Natural killer cell (primary cell): ENCODE measurements at regions not wholly inside any gene's neighbourhood (a gene's known extent, or its start where the extent isn't known, plus 50 kb on each side); places are given as distances from the start of the nearest gene placed in this dataset.

Source experiments
- ATAC-seq, 3 donors: fragments of 150-1000 bp in 2 of 3; fragments of 200-7000 bp in 1 of 3; cut with Tn5 transposase; 1 replicate in 1 of 3; 2 replicates in 2 of 3; pipeline ENCODE4 v1.10.0; 2021; ENCODE audit warnings: mild to moderate bottlenecking in 2 of 3, moderate library complexity in 2 of 3
- DNase-seq, 2 donors: peaks; one replicate each; pipeline versions ENCODE4 v3.0.0 to v3.0.0-alpha.2; 2013 to 2021; ENCODE audit warnings: mixed read lengths in 1 of 2
- H3K27ac ChIP-seq: one replicate; pipeline ENCODE4 v1.5.1; 2013; ENCODE audit warnings: mild to moderate bottlenecking, low read length
- H3K27me3 ChIP-seq: one replicate; pipeline ENCODE4 v1.6.1; 2013; ENCODE audit warnings: low read length; ENCODE audit not compliant: control insufficient read depth, insufficient read depth
- H3K36me3 ChIP-seq: one replicate; pipeline ENCODE4 v1.6.1; 2013; ENCODE audit warnings: low read length; ENCODE audit not compliant: control insufficient read depth, insufficient read depth
- H3K4me1 ChIP-seq: one replicate; pipeline ENCODE4 v1.6.1; 2013; ENCODE audit warnings: low read length; ENCODE audit not compliant: control insufficient read depth, insufficient read depth
- H3K4me3 ChIP-seq: one replicate; pipeline ENCODE4 v1.5.1; 2013; ENCODE audit warnings: low read length
- H3K9me3 ChIP-seq: one replicate; pipeline ENCODE4 v1.6.1; 2013; ENCODE audit warnings: low read length; ENCODE audit not compliant: control insufficient read depth, insufficient read depth
- H3K27ac Mint-ChIP-seq, 2 donors: one replicate each; pipeline ENCODE4 v1.8.0; 2022; ENCODE audit warnings: mild to moderate bottlenecking in 2 of 2, mixed read lengths in 2 of 2, moderate library complexity in 1 of 2
- H3K27me3 Mint-ChIP-seq, 2 donors: one replicate each; pipeline ENCODE4 v1.8.0; 2022; ENCODE audit warnings: low read depth in 2 of 2, mixed read lengths in 2 of 2
- H3K36me3 Mint-ChIP-seq: one replicate; pipeline ENCODE4 v1.8.0; 2022; ENCODE audit warnings: mixed read lengths
- H3K4me1 Mint-ChIP-seq, 2 donors: one replicate each; pipeline ENCODE4 v1.8.0; 2022; ENCODE audit warnings: mixed read lengths in 2 of 2
- H3K4me3 Mint-ChIP-seq: one replicate; pipeline ENCODE4 v1.8.0; 2022; ENCODE audit warnings: mild to moderate bottlenecking, moderate library complexity, mixed read lengths
- H3K9me3 Mint-ChIP-seq, 2 donors: one replicate each; pipeline ENCODE4 v1.8.0; 2022; ENCODE audit warnings: mixed read lengths in 2 of 2
- WGBS: methylation state at CpG from one replicate; pipeline ENCODE4 v1.1.7; 2013; ENCODE audit warnings: missing lambda C conversion rate; ENCODE audit not compliant: insufficient coverage; 5-methylcytosine and 5-hydroxymethylcytosine counted together
- intact Hi-C: fragments of 100-400 bp; cut with micrococcal nuclease; formaldehyde crosslinking; loops from one replicate; pipeline ENCODE4 v1.14.2; 2022
- TF ChIP-seq, protein P1 (sequence below): fragments of 200-600 bp; IDR thresholded peaks from one replicate; pipeline ENCODE4 v1.8.0; 2022; ENCODE audit warnings: antibody characterized with exemption

DNA sequence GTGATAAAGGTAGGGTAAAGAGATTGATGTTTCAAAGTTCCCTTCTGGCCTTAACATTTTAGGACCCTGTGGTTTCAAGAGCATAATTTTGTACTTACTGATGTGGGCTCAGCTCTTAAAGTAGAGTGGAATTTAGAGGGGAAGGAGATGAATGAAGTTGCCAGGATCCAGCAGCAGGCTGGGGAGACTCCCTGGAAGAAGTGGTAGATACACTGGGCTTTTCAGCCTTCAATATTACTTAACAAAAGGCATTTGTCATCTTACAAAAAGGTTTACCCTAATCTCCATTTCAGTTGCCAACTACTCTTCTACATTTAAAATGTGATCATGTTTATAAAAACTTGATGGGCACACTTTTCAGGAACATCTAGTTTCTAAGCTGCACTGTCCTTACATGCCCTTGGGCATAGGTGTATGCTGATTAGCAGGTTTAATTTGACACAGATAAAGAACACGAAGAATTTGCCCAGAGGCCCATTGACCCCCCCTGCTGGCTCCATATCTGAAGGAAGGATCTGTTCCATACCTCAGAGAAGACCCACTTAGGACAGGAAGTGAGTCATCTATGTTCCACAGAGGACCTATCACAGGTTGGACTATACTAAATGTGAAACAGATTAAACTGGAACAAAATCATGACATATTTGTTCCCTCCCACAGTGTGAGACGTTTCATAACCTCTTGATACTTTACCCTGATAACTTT, 93.0 kb upstream of the LPP start:
- peak overlapping the region; percentile 19 to 21 for H3K27ac Mint-ChIP-seq
- no peak overlapping the region for H3K4me3 Mint-ChIP-seq
- no peaks in the 10 kb centered on the region for H3K36me3 Mint-ChIP-seq
- TF ChIP-seq, protein P1, sequence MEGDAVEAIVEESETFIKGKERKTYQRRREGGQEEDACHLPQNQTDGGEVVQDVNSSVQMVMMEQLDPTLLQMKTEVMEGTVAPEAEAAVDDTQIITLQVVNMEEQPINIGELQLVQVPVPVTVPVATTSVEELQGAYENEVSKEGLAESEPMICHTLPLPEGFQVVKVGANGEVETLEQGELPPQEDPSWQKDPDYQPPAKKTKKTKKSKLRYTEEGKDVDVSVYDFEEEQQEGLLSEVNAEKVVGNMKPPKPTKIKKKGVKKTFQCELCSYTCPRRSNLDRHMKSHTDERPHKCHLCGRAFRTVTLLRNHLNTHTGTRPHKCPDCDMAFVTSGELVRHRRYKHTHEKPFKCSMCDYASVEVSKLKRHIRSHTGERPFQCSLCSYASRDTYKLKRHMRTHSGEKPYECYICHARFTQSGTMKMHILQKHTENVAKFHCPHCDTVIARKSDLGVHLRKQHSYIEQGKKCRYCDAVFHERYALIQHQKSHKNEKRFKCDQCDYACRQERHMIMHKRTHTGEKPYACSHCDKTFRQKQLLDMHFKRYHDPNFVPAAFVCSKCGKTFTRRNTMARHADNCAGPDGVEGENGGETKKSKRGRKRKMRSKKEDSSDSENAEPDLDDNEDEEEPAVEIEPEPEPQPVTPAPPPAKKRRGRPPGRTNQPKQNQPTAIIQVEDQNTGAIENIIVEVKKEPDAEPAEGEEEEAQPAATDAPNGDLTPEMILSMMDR: no peak
- no peaks in the 10 kb centered on the region for H3K36me3 ChIP-seq
- H3K9me3 Mint-ChIP-seq: no peaks in the 10 kb centered on the region
- no peaks in the 10 kb centered on the region for H3K9me3 ChIP-seq
- no peak overlapping the region for H3K27ac ChIP-seq
- H3K27me3 Mint-ChIP-seq: peaks cover 0 to 5% of the 10 kb centered on the region in 2 donors
- DNase-seq (peak; percentile 24 to 68), ATAC-seq (peak; percentile 86 to 93 (median 92))
- WGBS: 0% methylated on average over 1 of the region's 2 CpGs
- no peaks in the 10 kb centered on the region for H3K27me3 ChIP-seq
- no peak overlapping the region for H3K4me3 ChIP-seq
- intact Hi-C loops: no loop called here
- peaks cover 12% of the 10 kb centered on the region for H3K4me1 ChIP-seq
- H3K4me1 Mint-ChIP-seq: peaks cover 9 to 24% of the 10 kb centered on the region in 2 donors

DNA sequence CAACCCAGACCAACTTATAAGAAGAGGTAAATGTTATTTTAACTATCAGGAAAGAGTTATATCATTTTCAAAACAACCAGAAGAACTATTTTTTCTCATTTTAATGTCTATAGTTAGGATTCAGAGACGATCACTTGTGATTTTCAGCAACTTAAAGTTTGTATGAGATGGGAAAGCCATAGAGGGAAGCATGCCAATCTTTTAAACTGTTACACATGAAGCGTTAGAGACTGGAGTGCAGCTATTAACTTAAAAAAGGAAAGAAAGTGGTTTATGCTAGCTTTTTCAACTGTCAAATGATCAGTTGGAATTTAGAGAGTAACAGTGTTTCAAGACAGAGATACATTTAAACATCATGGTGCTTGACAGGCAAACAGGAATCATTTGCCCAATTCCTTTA, 91.7 kb upstream of the LPP start:
- 97% methylated on average over 2 of the region's 2 CpGs for WGBS
- TF ChIP-seq, protein P1: no peak
- H3K4me3 ChIP-seq: no peak overlapping the region
- no peaks in the 10 kb centered on the region for H3K9me3 ChIP-seq
- H3K4me1 Mint-ChIP-seq: peaks cover 9 to 24% of the 10 kb centered on the region in 2 donors
- H3K27me3 Mint-ChIP-seq: peaks cover 0 to 5% of the 10 kb centered on the region in 2 donors
- peaks cover 12% of the 10 kb centered on the region for H3K4me1 ChIP-seq
- H3K27me3 ChIP-seq: no peaks in the 10 kb centered on the region
- intact Hi-C loops: no loop called here
- no peaks in the 10 kb centered on the region for H3K36me3 Mint-ChIP-seq
- H3K27ac ChIP-seq: no peak overlapping the region
- no peak for ATAC-seq
- DNase-seq: no peak
- H3K27ac Mint-ChIP-seq: no peak overlapping the region
- no peak overlapping the region for H3K4me3 Mint-ChIP-seq
- H3K9me3 Mint-ChIP-seq: no peaks in the 10 kb centered on the region
- H3K36me3 ChIP-seq: no peaks in the 10 kb centered on the region

GRCh38 chr3:188064831-188065493, 89.0 kb upstream of the LPP start:
- Histone ChIP-seq H3K4me1 (peaks cover 12% of the 10 kb centered on the region), H3K27ac (no peak overlapping the region), H3K36me3 (no peaks in the 10 kb centered on the region), H3K9me3 (no peaks in the 10 kb centered on the region), H3K4me3 (no peak overlapping the region), H3K27me3 (no peaks in the 10 kb centered on the region)
- TF ChIP-seq, protein P1: no peak
- no peak overlapping the region for H3K4me3 Mint-ChIP-seq
- H3K27me3 Mint-ChIP-seq: peaks cover 0 to 5% of the 10 kb centered on the region in 2 donors
- no peaks in the 10 kb centered on the region for H3K9me3 Mint-ChIP-seq
- H3K4me1 Mint-ChIP-seq: peaks cover 9 to 22% of the 10 kb centered on the region in 2 donors
- no peak for ATAC-seq
- no peak overlapping the region for H3K27ac Mint-ChIP-seq
- intact Hi-C loops: no loop called here
- no peak for DNase-seq
- H3K36me3 Mint-ChIP-seq: no peaks in the 10 kb centered on the region
- WGBS: 97% methylated on average over 4 of the region's 4 CpGs
